T-helper 1 cell treated with Interleukin-12 subunit alpha and Interleukin-12 subunit beta and Interleukin-4 antibody, amounts not matched to agents 30 μg/mL and 1 μg/mL, for 36 hours (primary cell): ENCODE measurements at regions not wholly inside any gene's neighbourhood (a gene's known extent, or its start where the extent isn't known, plus 50 kb on each side); places are given as distances from the start of the nearest gene placed in this dataset.

Experiments used
- H3K27ac Mint-ChIP-seq: one replicate; pipeline ENCODE4 v1.8.0; 2021; ENCODE audit warnings: mild to moderate bottlenecking, mixed read lengths
- H3K27me3 Mint-ChIP-seq: one replicate; pipeline ENCODE4 v1.8.0; 2021; ENCODE audit warnings: low read depth, mixed read lengths
- H3K36me3 Mint-ChIP-seq: one replicate; pipeline ENCODE4 v1.8.0; 2021; ENCODE audit warnings: low read depth, mixed read lengths
- H3K4me1 Mint-ChIP-seq: one replicate; pipeline ENCODE4 v1.8.0; 2021; ENCODE audit warnings: low read depth, mixed read lengths
- H3K4me3 Mint-ChIP-seq: one replicate; pipeline ENCODE4 v1.8.0; 2021; ENCODE audit warnings: mild to moderate bottlenecking, moderate library complexity, mixed read lengths
- H3K9me3 Mint-ChIP-seq: one replicate; pipeline ENCODE4 v1.8.0; 2021; ENCODE audit warnings: mixed read lengths

DNA sequence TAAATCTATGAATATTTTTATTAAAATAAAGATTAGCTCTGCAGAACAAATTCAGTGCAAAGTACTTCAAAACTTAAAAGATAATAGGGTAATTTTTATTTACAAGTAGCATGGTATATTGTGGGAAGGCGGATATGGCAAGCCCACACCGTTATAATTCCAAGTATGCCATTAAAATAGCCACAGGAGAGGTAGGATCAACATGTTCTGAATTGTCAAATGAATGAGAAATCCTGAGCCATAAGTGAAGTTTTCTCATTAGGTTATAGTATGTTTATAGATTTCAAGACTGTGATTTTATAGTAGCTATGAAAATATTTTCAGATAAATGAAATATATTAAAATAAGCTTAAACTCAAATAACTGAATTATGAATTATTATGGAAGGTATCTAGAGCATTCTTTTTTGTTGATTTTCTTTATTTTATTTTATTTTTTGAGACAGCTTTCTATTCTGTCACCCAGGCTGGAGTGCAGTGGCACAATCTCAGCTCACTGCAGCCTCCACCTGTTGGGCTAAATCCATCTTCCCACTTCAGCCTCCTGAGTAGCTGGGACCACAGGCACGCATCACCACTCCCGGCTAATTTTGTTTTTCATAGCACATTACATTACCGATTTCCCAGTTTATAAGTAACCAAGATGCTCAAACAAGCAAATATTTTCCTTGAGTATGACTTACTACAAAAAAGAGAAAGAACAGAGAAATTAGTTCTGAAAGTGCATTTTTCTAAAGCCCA, 956.6 kb downstream of the GATA3 start:
- no peak overlapping the region for H3K4me3 Mint-ChIP-seq
- H3K9me3 Mint-ChIP-seq: no peaks in the 10 kb centered on the region
- H3K4me1 Mint-ChIP-seq: peaks cover 3% of the 10 kb centered on the region
- no peak overlapping the region for H3K27ac Mint-ChIP-seq
- no peaks in the 10 kb centered on the region for H3K27me3 Mint-ChIP-seq
- no peaks in the 10 kb centered on the region for H3K36me3 Mint-ChIP-seq

DNA sequence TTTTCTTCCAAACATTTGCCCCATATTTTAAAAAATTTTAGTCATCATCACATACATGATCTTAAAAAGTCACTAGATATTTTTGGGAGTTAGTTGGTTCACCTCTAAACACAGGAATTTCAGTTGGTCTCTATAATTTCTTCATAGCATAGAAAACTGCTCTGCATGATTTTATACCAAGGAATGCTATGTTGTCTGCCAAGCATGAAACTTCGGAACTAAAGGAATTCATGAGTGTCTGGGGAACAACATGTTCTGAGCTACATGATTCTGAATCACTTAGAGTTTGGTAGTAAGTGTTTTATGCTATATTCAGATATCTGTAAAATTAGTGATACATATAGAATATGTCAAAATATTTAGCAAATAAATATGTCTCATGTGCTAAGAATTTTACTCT, 957.8 kb downstream of the GATA3 start:
- H3K36me3 Mint-ChIP-seq: no peaks in the 10 kb centered on the region

DNA sequence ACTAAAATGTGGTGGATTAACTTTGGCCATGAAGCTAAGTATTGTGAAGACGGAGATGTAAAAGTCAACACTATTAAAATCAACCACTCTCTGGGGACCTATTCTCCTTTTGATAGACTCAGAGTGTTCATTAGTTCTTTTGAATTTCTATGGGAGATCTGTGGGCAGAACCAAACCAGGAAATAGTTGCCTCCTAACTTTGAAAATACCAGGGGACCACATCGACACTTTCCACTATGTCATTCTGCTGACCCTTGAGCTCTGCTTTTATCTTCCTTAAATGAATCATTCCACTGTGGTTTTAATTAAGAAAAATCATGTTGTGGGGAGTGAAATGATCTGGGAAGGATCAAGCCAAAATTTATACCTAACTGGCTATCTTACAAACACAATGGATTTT, 960.5 kb downstream of the GATA3 start:
- Mint-ChIP-seq H3K36me3 (no peaks in the 10 kb centered on the region), H3K27me3 (peaks cover 4% of the 10 kb centered on the region), H3K4me1 (peaks cover 2% of the 10 kb centered on the region), H3K9me3 (no peaks in the 10 kb centered on the region), H3K27ac (no peak overlapping the region), H3K4me3 (no peak overlapping the region)

More for the DNA sequence above, 957.8 kb downstream of the GATA3 start:
- Mint-ChIP-seq H3K27me3 (peaks cover 4% of the 10 kb centered on the region), H3K4me3 (no peak overlapping the region), H3K9me3 (no peaks in the 10 kb centered on the region), H3K27ac (no peak overlapping the region), H3K4me1 (peaks cover 3% of the 10 kb centered on the region)

DNA sequence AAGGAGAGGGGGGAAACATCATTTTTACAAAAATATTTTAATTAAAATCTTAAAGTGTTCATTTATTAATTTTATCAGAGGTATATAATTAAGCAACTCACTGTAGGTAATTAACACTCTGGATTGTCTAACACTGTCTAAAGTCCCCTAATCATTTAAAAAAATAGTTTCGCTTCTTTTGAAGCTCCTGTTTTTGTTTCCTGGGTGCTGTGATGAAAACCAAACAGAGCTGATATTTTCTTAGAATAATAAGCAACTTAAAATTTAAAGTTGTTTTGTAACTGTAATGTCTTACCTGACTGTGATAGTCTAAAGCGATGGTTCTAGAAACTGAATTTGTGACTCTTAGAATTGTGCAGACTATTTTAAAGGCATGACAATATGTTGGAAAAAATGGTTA, 961.0 kb downstream of the GATA3 start:
- Mint-ChIP-seq H3K9me3 (no peaks in the 10 kb centered on the region), H3K27me3 (peaks cover 4% of the 10 kb centered on the region), H3K36me3 (no peaks in the 10 kb centered on the region)

DNA sequence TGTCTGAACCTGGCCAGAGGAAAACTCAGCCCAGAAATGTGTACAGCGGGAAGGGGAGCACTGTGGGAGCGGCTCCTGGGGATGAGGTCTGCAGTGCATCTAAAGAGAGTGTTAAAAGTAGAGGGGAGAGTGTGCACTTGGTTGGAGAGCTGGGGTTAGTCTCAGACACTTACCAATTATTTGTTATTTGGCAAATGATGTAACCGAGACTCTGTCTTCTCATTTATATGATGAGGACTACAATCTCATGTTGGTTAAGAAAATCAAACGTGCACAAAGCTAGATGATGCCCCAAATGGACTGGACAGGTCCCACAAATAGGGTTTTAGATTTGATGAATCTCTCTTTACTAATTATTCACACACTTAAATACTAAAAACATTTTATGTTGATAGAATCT, 962.4 kb downstream of the GATA3 start:
- Mint-ChIP-seq H3K9me3 (no peaks in the 10 kb centered on the region), H3K4me1 (no peaks in the 10 kb centered on the region), H3K36me3 (no peaks in the 10 kb centered on the region), H3K27me3 (peaks cover 6% of the 10 kb centered on the region), H3K4me3 (no peak overlapping the region), H3K27ac (no peak overlapping the region)

More for the DNA sequence above, 961.0 kb downstream of the GATA3 start:
- H3K27ac Mint-ChIP-seq: no peak overlapping the region
- no peaks in the 10 kb centered on the region for H3K4me1 Mint-ChIP-seq
- H3K4me3 Mint-ChIP-seq: no peak overlapping the region

DNA sequence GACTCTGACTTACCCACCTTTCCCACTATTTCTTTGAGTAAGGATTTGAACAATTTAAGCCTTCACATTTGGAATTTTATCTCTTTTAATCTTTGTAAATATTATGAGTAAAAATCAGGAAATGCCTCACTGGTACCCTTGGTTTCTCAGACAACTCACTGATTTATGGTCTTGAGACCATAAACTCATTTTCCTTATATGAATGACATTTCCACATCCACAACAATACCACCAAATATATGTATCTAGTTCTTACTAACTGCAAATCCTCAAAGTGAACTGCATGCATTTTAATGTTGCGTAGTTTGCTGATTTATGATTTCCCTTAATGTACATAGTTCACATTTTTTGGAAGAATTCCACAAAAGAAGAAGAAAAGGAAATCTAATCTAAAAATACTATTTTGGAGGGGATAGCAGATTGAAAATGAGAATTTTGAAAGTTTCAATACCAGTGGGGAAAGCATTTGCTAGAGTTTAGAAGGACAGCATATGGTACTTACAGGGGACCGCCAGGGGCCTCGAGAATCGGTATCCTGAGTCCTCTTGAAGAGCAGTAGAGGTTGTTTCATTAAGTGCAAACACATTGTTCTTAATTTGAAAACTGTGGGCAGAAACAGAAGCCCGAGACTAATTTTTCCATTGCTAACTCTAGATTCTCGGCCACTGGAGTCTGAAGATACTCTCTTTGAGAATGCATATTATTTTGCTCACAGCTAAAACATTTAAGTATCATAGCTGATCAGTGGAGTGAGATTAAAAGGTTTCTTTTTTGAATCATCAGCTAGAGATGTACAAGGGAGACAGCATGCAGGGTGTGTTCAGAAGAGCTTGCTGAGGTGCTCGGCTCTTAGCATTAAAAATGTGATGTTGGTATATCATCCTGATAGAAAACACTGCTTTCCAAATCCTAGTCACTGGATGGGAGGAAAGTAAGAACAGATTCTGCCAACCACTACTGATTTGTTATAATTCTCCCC, 964.0 kb downstream of the GATA3 start:
- H3K4me3 Mint-ChIP-seq: no peak overlapping the region
- H3K27ac Mint-ChIP-seq: no peak overlapping the region
- H3K36me3 Mint-ChIP-seq: no peaks in the 10 kb centered on the region
- no peaks in the 10 kb centered on the region for H3K4me1 Mint-ChIP-seq
- H3K9me3 Mint-ChIP-seq: no peaks in the 10 kb centered on the region
- peaks cover 12% of the 10 kb centered on the region for H3K27me3 Mint-ChIP-seq

DNA sequence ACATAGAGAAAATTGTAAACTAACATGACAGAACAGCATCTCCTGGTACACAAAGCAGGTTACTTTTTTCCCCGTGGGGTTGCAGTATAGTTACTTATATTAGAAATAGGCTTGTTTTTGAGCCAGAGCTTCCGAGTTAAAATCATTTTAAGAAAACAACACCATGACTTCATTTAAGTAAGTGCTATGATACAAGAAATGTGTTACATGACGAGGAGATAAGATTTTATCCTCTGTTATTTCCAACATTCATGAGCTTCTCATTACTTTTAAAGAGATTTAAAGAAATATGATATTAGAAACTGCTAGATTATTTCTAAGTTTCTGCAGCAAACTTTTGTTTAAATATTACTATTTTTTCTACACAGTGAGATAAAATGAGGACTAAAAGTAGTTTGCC, 968.7 kb downstream of the GATA3 start:
- Mint-ChIP-seq H3K4me3 (no peak overlapping the region), H3K4me1 (no peaks in the 10 kb centered on the region), H3K36me3 (no peaks in the 10 kb centered on the region), H3K27me3 (peaks cover 21% of the 10 kb centered on the region), H3K27ac (no peak overlapping the region), H3K9me3 (no peaks in the 10 kb centered on the region)

DNA sequence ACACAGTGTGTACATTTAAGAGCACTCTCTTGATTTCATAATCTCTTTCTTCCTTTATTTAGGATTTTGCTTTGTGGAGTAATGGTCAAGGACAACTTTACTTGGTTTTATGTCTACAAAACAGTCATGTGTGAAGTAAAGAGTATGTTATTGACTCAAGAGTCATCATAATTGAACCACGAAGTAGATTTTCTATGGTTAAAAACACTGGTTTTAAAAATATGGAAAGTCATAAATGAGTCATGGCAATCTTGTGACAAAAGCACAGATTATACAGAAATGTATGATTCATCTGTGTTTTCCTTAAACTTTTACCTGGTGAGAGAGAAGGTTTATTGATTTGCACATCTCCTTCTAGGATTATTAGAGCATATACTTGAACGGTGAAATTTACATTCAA, 969.7 kb downstream of the GATA3 start:
- H3K27me3 Mint-ChIP-seq: peaks cover 21% of the 10 kb centered on the region
- no peak overlapping the region for H3K4me3 Mint-ChIP-seq
- H3K9me3 Mint-ChIP-seq: no peaks in the 10 kb centered on the region
- H3K27ac Mint-ChIP-seq: no peak overlapping the region
- no peaks in the 10 kb centered on the region for H3K36me3 Mint-ChIP-seq
- H3K4me1 Mint-ChIP-seq: no peaks in the 10 kb centered on the region

DNA sequence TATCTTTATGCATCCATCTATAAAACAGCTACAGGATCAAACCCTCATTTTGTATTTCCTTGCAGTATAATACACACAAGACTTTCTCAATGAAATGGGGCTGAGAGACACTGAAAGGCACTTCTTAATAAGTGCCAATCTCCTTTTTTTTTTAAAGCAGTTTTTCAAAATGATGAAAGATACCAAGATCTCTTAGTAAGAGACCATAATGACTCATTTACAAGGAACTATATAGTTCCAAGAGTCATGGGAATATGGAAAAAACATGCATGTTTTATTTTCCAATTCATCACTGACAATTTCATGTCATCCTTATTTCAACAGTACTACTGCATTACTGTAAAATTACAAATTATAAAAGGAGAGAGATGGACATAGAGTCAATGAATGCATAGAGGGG, 973.7 kb downstream of the GATA3 start:
- H3K4me3 Mint-ChIP-seq: no peak overlapping the region
- no peaks in the 10 kb centered on the region for H3K4me1 Mint-ChIP-seq
- no peaks in the 10 kb centered on the region for H3K36me3 Mint-ChIP-seq
- peaks cover 12% of the 10 kb centered on the region for H3K27me3 Mint-ChIP-seq
- no peak overlapping the region for H3K27ac Mint-ChIP-seq
- no peaks in the 10 kb centered on the region for H3K9me3 Mint-ChIP-seq

DNA sequence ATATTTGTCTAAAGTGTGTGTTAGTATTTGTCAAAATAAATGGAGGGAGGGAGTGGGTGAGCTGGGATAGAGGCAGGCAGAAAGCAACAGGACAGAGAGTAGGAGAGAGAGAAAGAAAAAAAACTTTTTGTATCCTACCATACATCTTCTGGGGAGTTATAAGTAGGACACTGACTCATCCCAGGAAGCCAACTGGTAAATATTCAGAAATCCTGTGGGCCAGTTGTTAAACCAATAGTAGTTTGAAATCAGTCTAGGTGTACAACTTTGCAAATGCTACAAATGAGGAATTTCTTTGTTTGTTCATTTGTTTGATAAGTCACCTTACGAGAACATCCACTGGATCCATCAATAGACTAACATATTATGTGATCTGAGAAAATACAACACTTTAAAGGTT, 980.9 kb downstream of the GATA3 start:
- Mint-ChIP-seq H3K4me3 (no peak overlapping the region), H3K27me3 (no peaks in the 10 kb centered on the region), H3K9me3 (peaks cover 6% of the 10 kb centered on the region), H3K27ac (no peak overlapping the region), H3K4me1 (no peaks in the 10 kb centered on the region), H3K36me3 (no peaks in the 10 kb centered on the region)

DNA sequence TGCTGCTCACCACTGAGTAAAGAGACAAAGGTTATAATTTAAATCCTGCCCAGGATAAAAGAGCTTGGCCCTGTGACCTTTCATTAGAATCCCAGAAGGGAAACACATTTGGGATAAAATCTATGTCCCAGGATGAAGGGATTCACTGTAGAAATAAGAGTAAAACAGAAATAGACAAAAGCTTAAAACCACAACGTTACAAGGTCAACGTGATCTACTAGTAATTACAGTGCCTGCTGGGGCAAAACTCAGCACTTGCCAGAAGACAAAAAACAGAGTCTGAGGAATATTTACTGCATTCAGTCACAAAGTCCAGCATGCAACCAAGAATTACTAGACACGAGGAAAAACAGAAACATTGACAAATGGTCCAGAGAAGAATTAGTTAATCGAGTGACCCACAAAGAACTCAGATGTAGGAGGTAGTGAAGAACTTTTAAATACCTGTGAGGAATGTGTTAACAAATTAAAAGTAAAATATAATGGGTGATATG, 982.3 kb downstream of the GATA3 start:
- H3K36me3 Mint-ChIP-seq: no peaks in the 10 kb centered on the region
- H3K27me3 Mint-ChIP-seq: no peaks in the 10 kb centered on the region
- peaks cover 6% of the 10 kb centered on the region for H3K9me3 Mint-ChIP-seq
- no peak overlapping the region for H3K4me3 Mint-ChIP-seq
- H3K27ac Mint-ChIP-seq: no peak overlapping the region
- no peaks in the 10 kb centered on the region for H3K4me1 Mint-ChIP-seq

DNA sequence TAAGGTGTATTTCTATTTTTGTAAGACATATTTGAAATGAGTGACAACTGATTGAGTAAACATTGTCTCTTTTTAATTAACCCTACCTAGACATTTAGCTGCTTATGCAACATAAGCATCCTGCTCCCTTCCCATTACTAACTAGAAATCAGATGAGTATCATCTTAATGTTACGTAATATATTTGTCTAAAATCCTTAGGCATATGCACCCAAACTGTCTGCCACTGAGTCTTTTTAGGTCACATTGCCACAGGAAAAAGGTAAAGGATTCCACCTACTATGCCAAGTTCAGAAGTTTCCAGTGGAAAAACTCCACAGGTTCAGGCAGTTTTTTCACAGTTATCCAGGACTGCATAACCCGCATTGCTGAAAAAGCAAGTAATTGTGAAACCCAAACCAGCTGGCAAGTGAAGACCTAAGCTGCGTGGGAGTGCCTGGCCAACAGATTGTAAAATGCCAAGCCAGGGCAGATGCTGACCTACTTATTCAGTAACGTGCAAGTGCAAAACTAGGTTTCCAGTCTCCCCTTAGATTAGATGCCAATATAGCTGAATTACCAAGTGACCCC, 983.7 kb downstream of the GATA3 start:
- Mint-ChIP-seq H3K4me3 (no peak overlapping the region), H3K36me3 (no peaks in the 10 kb centered on the region), H3K4me1 (no peaks in the 10 kb centered on the region), H3K27me3 (no peaks in the 10 kb centered on the region), H3K27ac (no peak overlapping the region), H3K9me3 (peaks cover 6% of the 10 kb centered on the region)

DNA sequence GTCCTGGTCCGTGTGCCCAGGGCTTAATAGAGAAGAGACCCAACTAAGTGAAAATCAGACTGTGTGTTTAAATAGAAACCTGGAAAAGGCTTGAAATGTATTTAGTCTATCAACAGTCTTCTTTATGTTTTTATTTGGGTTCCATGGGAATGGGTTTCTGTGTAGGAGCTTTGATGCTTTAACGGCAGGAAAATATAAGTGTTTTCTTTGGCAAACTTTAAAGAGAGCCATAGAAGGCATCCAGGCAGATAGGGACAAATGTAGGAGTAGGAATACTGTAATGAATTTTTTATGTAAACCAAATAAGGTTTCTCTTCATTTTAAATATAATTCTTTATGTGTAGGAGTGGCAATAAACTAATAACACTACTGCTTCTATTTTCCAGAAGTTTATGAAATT, 989.0 kb downstream of the GATA3 start:
- no peak overlapping the region for H3K27ac Mint-ChIP-seq
- peaks cover 3% of the 10 kb centered on the region for H3K9me3 Mint-ChIP-seq
- no peaks in the 10 kb centered on the region for H3K27me3 Mint-ChIP-seq
- H3K4me1 Mint-ChIP-seq: no peaks in the 10 kb centered on the region
- H3K4me3 Mint-ChIP-seq: no peak overlapping the region
- H3K36me3 Mint-ChIP-seq: no peaks in the 10 kb centered on the region

DNA sequence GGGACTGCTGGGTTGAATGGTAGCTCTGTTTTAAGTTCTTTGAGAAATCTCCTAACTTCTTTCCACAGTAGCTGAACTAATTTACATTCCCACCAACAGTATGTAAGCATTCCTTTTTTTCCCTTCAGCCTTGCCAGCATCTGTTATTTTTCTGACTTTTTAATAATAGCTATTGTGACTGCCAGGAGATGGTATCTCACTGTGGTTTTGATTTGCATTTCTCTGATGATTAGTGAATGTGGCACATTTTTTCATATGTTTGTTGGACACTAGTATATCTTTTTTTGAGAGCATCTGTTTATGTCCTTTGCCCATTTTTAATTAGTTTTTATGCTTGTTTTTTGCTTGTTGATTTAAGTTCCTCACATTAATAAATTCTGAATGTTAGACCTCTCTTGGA, 990.8 kb downstream of the GATA3 start:
- Mint-ChIP-seq H3K27ac (no peak overlapping the region), H3K4me1 (no peaks in the 10 kb centered on the region), H3K27me3 (no peaks in the 10 kb centered on the region), H3K9me3 (peaks cover 3% of the 10 kb centered on the region), H3K4me3 (no peak overlapping the region), H3K36me3 (no peaks in the 10 kb centered on the region)
